NCI-H748 treated with DMSO at 0.1 percent for 48 hours (cell line): ENCODE measurements at regions not wholly inside any gene's neighbourhood (a gene's known extent, or its start where the extent isn't known, plus 50 kb on each side); places are given as distances from the start of the nearest gene placed in this dataset.
A peak's percentile ranks its signal among the peaks of the same experiment; 100 is the strongest.

ENCODE experiments used
- DNase-seq: peaks from one replicate; lab custom pipeline; 2025; lab: John Stamatoyannopoulos, UW

DNA sequence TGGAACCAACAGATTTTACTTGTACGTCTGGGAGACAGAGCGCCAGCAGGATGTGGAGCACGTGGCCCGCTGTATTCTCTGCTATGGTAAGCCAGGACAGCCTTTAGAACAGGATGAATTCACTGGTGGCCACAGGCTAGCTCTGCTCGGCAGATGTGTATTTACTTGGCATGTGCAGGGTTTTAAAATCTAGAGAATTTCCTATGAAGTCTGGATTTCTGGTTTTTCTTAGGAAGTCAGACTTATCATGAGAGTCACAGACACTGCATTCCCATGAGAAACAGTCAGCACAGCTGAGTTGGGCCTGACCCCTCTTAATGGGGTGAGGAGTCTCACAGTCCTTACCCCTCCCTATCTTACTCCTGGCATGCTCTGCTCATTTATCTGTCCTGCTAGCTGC, 84.6 kb upstream of the COL6A5 start:
- DNase-seq: no peak

DNA sequence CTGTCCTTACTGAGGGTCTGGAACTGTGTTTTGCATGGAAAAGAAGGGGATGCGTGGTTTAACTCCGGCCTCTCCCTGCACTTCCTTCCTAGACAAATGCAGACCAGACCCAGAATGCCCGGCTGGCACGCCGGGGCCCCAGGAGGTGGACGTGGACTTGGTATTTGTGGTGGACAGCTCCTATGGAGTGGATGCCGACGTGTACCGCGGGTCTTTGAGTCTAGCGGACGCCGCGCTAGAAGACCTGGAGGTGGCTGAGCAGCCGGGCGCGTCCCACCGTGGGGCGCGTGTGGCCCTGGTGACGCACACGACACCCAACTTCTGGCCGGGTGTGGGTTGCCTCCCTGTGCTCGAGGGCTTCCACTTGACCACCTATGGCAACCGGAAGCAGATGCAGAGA, 81.8 kb upstream of the COL6A5 start:
- no peak for DNase-seq

DNA sequence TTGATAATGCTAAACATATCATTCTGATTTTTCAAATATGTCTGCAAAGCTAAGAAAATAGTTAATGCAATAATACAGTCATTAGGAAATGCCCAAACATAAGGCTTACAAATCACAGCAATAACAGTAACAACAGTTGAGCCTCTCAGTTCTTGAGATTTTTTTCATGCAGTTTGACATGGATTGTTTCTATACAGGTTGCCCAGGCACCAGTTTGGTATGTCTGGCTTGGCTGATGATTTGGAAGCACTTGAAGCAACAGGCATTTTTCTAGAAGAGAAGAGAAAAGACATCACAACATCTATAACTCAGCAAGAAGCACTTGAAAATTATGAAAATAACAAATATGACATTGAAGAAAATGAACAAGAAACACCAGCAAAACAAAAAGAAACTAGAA, 78.7 kb upstream of the COL6A5 start:
- DNase-seq: no peak

DNA sequence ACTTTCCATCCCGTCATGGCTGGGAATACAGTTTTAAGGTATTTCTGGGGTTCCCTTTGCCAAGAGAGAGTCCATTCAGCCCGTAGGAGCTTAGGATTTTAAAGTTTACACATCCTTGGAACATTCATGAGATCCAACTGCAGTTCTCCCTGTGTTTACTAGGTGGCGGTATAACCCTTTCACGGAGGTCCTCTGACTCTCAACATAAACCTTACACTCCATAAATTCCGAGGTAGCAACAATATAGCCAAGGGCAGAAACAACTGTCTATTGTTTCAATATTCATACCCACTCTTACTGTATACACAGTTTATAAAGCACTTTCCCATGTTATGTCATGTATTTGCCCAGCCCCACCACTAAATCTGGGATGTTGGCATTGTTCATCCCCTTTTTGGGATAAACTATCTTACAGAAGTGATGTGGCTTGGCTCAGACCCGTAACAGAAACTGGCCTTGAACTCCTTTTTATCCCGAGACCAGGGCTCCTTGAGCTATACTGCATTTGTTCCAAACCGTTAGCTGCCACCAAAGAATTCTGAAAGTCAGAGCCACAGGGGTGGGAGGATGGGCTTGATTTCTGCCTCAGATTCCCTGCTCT, 69.2 kb upstream of the COL6A5 start:
- DNase-seq: peak; percentile 1

DNA sequence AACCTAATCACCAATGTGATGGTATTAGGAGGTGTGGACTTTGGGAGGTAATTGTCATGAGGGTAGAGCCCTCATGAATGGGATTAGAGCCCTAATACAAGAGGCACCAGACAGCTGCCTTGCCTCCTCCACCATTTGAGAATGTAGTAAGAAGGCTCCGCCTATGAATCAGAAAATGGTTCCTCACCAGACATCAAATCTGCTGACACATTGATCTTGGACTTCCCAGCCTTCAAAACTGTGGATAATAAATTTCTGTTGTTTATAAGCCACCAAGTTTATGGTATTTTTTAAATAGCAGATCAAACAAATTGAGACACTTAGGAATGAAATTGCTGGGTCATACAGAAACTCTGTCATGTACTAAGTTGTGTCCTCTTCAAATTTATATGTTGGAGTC, 56.8 kb upstream of the COL6A5 start:
- no peak for DNase-seq

DNA sequence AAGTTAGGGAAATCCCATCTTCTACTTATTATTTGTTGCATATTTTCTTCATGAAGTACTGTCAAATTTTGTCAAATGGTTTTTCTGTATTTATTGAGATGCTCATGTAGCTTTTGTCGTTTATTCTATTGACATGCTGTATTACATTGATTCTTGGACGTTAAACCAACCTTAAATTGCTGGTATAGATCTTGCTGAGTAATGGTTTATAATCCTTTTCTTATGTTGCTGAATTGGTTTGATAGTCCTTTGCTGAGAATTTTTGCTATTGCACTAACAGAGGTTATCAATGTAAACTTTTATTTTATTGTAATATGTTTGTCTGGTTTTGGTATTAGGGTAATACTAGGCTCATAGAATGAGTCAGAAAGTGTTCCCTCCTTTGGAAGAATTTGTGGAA, 54.3 kb upstream of the COL6A5 start:
- no peak for DNase-seq

DNA sequence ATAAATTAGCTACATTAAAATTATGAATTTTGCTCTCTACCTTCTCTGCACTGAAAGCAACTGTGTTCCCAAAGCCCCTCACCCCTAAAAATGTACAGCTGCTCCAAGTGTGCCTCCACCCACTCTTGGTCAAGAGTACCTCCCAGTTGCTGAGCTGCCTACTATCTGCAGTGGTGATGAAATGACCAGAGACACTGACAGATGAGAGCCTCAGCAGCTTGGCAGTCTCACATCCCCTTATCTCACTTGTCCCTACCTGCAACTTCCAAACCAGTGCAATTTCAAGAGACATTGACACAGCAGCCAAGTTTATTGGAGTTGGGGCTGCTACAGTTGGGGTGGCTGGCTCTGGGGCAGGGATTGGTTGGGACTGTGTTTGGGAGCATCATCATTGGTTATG, 52.2 kb upstream of the COL6A5 start:
- DNase-seq: no peak
